ENCODE measurements at regions not wholly inside any gene's neighbourhood (a gene's known extent, or its start where the extent isn't known, plus 50 kb on each side); places are given as distances from the start of the nearest gene placed in this dataset.

DNA sequence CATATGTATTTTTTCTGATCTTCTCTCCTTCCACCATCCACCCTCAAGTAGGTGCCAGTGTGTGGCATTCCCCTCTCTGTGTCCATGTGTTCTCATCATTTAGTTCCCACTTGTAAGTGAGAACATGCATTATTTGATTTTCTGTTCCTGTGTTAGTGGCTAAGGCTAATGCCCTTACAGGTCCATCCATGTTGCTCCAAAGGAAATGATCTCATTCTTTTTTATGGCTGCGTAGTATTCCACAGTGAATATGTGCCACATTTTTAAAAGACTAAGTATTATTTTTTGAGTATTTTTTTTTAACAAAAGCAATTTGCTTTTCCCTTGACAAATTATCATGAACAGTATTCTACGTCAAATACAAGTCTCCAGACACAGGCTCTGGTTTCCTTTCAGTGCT, 86.4 kb upstream of the ZNF746 start:
- TF ChIP-seq, protein P1, sequence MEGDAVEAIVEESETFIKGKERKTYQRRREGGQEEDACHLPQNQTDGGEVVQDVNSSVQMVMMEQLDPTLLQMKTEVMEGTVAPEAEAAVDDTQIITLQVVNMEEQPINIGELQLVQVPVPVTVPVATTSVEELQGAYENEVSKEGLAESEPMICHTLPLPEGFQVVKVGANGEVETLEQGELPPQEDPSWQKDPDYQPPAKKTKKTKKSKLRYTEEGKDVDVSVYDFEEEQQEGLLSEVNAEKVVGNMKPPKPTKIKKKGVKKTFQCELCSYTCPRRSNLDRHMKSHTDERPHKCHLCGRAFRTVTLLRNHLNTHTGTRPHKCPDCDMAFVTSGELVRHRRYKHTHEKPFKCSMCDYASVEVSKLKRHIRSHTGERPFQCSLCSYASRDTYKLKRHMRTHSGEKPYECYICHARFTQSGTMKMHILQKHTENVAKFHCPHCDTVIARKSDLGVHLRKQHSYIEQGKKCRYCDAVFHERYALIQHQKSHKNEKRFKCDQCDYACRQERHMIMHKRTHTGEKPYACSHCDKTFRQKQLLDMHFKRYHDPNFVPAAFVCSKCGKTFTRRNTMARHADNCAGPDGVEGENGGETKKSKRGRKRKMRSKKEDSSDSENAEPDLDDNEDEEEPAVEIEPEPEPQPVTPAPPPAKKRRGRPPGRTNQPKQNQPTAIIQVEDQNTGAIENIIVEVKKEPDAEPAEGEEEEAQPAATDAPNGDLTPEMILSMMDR (IDR thresholded peaks at IDR 0.05), result no peak
- no peak for TF ChIP-seq POLR2AphosphoS5 (IDR thresholded peaks at IDR 0.05)

All from prostate gland (tissue), 2 donors.